Endothelial cell of umbilical vein (primary cell): ENCODE measurements at regions not wholly inside any gene's neighbourhood (a gene's known extent, or its start where the extent isn't known, plus 50 kb on each side); places are given as distances from the start of the nearest gene placed in this dataset.

Source experiments
- CTCF ChIP-seq, 2 donors: IDR thresholded peaks; 1 replicate in 1 of 2; 2 replicates in 1 of 2; pipeline ENCODE4 v1.5.1; 2011; ENCODE audit warnings: low read length in 2 of 2, mild to moderate bottlenecking in 2 of 2, moderate library complexity in 2 of 2, control low read depth in 1 of 2, inconsistent platforms in 1 of 2, low read depth in 1 of 2; ENCODE audit not compliant: insufficient read depth in 1 of 2; ENCODE audit errors: extremely low read depth in 1 of 2
- EZH2 ChIP-seq: IDR thresholded peaks from 2 replicates; pipeline ENCODE4 v1.6.1; 2012; ENCODE audit warnings: borderline replicate concordance, low read depth, mild to moderate bottlenecking, moderate library complexity, low read length, inconsistent platforms; ENCODE audit not compliant: severe bottlenecking
- FOS ChIP-seq: IDR thresholded peaks from 2 replicates; pipeline ENCODE4 v1.6.1; 2011; ENCODE audit warnings: mild to moderate bottlenecking, low read length, moderate library complexity, borderline replicate concordance; ENCODE audit not compliant: insufficient read depth
- GATA2 ChIP-seq: IDR thresholded peaks from 2 replicates; pipeline ENCODE4 v1.7.0; 2011; ENCODE audit warnings: low read depth, mild to moderate bottlenecking, moderate library complexity, mixed read lengths, low read length; ENCODE audit not compliant: insufficient read length, insufficient read depth
- JUN ChIP-seq: IDR thresholded peaks from 2 replicates; pipeline ENCODE4 v1.6.1; 2011; ENCODE audit warnings: borderline replicate concordance, low read depth; ENCODE audit not compliant: insufficient read length, insufficient read depth
- MAX ChIP-seq: IDR thresholded peaks from 2 replicates; pipeline ENCODE4 v1.6.1; 2011; ENCODE audit not compliant: insufficient read depth, insufficient read length
- MYC ChIP-seq: IDR thresholded peaks from one replicate; pipeline ENCODE4 v1.6.1; 2011; ENCODE audit warnings: mild to moderate bottlenecking, low read depth, low read length
- POLR2A ChIP-seq: IDR thresholded peaks from 2 replicates; pipeline ENCODE4 v1.6.1; 2012; ENCODE audit warnings: low read depth, mild to moderate bottlenecking, control low read depth, low read length
- POLR2AphosphoS5 ChIP-seq: IDR thresholded peaks from 2 replicates; pipeline ENCODE4 v1.6.1; 2012; ENCODE audit warnings: low read depth, mild to moderate bottlenecking, control low read depth, low read length, moderate library complexity; ENCODE audit not compliant: insufficient read depth

- no peak for TF ChIP-seq POLR2A
- no peak for TF ChIP-seq CTCF (IDR thresholded peaks at IDR 0.05; ENCODE audit: extremely low read depth in 1 of 2, insufficient read depth in 1 of 2, low read depth in 1 of 2, low read length in 2 of 2)
- no peak for TF ChIP-seq MYC
- TF ChIP-seq MAX: no peak
- TF ChIP-seq EZH2: no peak
- TF ChIP-seq POLR2AphosphoS5: no peak
- no peak for TF ChIP-seq FOS
- no peak for TF ChIP-seq JUN
- no peak for TF ChIP-seq GATA2
Measured at GRCh38 chr12:68539615-68539952, 71.1 kb upstream of the RAP1B start.
